GM18517 (cell line): ENCODE measurements at regions not wholly inside any gene's neighbourhood (a gene's known extent, or its start where the extent isn't known, plus 50 kb on each side); places are given as distances from the start of the nearest gene placed in this dataset.

ENCODE experiments used
- ATAC-seq: cut with Tn5 transposase; IDR thresholded peaks from one replicate; pipeline ENCODE4 v1.9.1; 2021; ENCODE audit warnings: mild to moderate bottlenecking, moderate library complexity; ENCODE audit not compliant: unreplicated experiment

DNA sequence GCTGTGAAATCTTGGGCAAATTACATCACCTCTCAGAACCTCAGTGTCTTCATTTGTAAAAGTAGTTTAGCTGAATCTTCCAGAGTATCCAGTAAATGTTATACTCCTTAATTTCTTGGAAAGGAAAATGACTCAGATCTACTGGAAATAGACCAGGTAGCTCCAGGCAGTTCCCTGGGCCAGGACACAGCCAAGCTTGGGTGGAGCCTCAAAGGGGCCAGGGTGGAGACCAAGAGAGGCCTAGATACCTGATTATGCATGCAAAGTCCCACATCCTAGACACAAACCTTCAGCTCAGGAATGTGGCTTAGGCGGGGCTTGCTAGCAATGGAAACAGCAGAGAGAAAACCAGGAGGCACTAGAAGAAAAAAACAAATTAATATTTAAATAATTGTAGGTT is 272.8 kb downstream of the MAFB start:
- ATAC-seq, result no peak

DNA sequence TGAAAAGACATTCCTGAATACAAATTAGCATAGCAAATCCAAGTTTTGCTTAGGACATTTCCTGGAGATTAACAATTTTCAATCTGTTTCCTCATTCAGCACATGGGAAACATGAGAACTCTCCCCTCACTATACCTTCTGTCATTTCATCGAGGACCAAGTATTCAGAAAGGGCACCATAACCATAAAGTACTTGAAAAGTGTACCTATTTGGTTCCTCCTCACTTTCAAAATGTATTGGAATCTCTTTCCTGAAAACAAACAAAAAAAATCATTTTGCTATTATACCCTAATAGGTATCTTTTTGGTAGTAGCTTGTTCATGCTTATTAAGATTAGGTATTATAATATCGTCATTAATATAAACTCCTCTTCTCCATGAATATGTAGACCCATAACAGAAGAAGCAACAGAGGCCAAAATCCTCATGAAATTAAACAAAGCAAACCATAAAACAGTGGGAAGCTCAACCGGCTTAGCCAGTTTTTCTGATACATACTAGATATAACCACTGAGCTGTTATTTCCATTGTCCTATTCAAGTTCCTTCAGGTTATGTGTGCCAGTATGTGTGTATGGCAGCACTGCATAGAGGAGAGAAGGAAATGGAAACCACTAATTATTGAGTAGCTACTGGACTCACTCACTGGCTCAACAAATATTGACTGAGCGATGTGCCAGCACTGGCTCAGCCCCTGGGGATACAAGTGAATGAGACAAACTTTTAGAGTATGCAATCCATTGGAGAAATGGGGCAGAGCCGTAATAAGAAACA is 274.0 kb downstream of the MAFB start:
- ATAC-seq, result no peak

DNA sequence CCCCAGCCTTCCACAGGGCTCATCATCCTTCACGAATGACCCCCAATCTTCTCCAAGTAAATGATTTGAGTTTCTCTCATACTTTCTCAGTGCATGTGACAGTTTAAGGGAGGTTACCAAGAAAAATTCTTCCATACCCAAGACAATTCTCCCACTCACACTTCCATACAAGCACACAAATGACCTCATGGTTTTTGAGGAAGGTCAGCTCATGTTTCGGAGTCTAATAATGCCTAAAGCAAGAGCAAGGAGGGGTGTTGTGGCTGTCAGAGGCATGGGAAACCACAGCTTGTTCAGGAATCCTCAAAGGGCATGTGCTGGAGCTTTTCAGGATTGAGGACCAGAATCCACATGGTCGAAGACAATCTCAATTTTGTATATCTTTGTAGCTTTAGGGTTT is 279.0 kb downstream of the MAFB start:
- ATAC-seq, result no peak

DNA sequence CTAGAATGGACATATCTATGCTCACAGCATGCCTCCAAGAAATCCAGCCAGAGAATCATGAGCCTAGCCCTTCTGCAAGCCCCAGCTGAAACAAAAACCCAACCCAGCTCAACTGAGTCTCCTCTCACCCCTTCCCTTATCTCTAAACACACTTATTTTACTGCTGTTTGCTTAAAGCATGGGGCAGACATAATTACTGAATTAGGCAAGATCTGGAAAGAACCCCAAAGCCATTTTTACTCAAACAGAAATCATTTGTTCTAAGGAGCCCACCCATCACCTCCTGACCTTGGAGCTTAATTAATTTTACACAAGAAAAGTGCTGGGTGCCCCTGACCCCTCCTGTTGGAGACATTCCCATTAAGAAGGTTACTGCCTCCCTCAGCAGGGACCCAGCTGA is 291.6 kb downstream of the MAFB start:
- no peak for ATAC-seq

DNA sequence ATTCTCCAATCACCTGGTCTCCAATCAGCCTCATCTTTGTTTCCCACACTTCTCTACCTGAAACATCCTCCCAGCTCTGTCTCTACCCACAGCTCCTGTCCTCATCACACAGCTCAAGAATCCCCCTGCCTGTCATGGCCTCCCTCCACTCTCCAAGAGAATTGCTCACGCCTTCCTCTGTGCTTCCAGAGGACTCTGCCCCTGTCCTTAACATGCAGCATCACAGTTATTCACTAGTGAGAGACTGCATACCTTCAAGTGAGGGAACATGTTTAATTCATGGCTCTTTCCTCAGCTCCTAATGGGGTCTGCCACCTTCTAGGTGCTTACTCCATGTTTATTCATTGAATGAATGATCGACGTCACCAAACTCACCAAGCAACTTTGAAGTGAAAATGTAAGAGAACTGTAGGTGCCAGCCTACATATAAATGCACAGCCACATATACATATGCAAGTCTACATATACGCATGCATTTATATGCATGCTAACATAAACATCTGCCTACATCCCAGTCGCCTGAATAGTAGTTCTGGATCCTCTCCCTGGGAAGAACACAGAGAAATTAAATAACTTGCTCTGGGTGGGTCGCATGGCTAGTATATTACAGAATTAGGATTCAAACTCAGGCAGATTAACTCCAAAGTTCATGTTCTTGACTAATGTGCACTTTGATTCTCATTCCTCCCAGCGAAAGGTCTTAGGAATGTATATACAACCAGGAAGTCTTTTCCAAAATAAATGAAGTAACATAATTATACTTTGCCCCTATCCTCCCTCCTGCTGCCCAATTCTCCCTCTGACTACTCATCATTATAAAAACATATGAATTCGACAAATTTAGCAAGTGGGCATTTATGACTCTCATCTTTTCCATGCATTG is 295.6 kb downstream of the MAFB start:
- ATAC-seq, result no peak

DNA sequence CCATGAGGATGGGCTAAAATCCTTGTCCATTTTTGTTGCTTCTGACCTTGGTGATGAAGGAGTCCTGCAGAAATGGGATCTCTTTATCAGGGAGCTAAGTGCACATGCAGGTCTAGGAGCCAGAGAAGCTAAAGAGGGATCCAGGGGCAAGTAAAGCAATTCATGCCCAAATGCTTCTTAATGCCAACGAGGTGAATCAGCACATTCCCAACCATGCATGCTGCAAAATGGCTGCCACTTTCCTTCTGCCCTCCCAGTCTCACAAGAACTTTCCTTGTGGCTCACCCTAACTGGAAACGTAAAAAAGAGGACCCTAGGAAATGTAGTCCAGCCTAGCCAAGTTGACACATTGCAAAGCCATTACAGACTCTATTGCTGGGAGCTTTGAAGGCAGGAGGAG is 298.4 kb downstream of the MAFB start:
- ATAC-seq, result no peak

DNA sequence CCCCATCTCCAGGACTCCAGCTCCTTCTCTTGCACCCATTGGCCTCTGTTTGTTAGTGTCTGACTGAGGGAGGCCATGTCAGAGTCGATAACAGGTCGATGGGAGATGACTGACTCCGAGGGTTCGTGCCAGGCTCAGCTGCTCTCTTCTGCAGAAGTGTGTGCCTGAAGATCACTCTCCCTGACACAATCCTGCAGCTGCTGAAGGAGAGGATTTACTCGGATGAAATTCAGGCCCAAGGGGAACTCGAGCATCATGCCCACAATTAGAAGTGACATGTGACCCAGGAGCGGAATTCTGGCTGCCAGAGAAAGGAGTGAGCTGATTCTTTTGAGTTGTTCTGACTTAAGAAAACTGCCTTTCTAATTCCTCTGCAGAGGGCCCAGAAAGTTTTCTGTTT is 318.2 kb downstream of the MAFB start:
- no peak for ATAC-seq

DNA sequence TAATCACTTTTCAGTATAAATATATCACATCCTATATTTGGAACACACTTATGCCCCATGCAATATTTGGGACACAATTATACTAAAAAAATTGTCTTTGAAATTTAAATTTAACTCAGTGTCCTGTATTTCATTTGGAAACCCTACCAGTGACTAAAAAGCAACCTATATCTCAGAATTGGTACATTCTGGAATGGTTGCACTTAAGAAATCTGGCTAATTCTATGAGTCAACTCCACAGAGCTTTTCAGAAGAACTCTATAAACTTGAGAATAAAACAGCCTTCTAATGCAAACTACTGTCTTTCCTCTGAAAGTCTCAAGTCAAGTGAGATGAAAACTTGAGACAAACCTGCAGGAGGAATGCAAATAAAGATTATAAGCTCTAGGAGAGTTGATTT is 320.2 kb downstream of the MAFB start:
- no peak for ATAC-seq

DNA sequence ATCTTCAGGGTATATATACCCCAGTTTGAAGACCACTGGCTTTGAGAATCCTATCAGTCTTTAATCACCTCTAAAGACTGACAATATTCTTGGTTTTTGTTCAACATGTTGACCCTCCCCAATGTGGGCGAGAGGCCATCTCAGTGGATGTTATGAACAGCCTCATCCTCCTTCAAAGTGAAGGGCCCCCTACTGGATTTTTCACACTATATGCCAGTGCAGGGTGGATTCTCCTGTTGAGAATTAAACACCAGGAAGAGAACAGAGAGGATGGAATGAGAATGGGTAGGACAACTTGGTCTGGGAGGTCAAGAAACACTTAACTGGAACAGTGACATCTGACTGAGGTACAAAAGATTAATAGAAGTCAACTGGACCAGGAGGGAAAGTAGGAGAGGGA is 327.1 kb downstream of the MAFB start:
- ATAC-seq, result no peak

DNA sequence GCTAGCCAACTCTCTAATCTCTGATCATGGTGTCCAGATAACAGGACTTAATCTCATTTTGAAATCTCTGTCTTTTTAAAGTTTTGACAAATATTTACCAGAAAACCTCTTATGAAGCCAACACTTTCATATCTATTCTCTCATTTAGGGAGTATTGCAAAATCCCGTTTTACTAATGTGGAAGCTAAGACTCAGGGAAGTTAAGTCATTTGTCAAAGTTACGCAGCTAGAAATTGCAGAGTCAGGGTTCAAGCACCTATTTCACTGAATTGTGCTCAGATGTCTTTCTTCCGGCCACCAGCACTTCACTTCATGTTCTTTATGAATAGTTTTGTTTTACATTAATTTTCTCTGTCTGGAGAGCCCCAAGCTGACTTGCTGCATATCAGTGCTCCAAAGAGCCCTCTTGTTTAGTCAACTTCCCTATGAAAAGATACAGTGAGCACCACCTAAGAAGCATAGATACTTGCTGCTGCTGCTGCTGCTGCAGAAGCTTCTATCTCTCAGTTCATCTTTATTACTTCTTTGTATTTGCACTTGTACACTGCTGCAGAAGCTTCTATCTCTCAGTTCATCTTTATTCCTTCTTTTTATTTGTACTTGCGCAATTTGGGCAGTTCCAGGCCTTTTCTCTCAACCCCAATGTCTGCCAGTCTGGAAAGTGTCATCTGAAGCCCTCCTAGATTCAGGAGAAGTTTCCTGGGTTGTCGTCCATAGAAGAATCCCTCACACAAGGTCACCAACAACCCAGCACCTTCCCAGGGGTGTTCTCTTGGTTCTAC is 329.7 kb downstream of the MAFB start:
- no peak for ATAC-seq

DNA sequence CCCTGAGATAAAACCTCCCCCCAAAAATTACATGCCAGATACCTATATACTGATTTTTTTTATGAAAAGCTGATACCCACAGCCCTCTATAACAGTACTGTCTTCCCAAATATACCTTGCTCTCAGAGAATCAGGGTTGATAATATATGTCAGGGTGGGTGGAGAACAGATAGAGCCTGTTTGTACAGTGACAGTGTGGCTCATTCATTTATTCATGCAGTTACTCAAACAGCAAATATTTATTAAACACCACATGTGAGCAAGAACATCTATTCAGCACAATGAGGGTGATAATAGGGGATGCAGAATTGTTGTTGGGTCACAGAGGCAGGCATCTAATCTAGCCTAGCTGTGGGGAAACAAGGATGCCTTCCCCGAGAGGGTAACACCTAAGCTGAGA is 334.2 kb downstream of the MAFB start:
- no peak for ATAC-seq

DNA sequence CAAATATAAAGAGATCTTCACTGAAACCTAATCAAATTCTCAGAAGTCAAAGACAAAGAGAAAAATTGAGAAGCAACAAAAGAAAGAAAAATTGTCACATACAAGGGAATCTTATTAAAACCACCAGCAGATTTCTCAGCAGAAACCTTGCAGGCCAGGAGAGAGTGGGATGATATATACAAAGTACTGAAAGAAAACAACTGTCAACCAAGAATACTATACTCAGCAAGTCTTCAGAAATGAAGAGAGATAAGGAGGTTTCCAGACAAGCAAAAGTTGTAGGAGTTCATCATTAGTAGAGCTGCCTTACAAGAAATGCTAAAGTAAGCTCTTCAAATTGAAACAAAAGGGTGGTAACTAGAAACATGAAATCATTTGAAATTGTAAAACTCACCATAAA is 345.6 kb downstream of the MAFB start:
- ATAC-seq, result no peak

DNA sequence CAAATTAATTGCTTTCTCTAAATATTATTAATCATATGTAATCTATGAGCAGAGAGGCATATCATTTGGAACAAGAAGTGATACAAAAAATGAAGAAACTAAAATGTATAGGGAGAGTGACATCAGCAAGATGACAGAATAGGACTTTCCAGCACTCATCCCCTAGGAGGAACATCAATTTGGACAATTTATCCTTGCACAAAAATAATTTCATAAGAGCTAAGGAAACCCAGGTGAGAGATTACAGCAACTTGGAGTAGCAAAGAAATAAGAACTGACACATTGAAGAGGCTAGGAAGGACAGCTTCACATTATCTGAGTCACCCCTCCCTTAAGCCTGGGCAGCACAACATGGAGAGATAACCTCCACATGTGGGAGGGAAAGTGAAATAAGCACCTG is 347.5 kb downstream of the MAFB start:
- no peak for ATAC-seq

DNA sequence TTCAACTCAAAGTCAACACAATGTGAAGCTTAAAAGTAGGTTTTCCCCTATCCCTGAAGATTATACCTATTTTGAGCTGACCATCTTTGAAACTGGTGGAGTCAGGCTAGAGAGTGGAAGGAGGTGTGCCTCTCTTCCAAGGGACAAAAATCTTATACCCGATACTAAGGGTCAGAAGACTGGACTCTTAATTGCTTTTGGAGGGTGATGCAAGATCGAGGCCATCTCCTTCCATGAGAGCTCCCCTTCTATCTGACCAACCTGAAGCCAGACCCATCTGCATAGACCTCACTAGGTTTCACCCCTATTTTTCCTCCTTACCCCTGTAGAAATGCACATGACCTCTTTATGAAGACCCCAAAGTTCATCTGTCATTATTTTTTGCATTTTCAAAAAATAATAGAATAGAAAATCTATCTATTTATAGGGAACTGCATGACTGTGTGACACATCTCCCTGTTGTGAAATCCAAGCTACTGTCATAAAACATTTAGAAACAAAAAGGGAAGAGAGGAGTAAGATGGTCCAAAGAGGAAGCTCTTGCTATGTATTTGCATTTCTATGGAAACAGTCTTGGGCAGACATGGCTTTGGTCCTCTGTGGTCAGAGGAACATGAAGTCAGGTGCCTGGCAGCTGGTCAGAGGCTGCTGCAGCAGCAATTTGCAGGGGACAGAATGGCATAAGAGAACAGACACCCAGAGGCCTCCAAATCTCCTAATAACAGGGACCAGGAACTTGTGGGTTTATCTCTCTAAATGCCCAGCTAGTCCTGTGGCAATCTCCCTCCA is 349.2 kb downstream of the MAFB start:
- ATAC-seq, result no peak

DNA sequence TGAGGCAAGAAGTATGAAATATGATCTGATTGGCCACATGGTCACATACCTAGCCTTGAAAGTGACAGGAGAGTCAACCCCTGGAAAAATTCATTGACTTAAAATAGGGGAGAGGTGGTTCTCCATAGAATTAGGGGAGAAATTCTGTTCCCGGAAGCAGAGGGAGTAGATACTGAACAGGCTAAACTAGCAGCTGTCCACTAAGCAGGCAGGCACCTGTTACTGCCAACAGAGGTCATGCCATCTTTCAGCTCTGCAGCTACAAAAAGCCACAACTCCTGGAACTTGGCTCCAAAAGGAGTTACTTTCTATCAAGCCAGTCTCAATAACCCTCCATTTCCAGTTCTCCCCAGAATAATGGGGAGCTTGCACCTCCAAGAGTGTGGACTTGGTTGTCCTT is 352.5 kb downstream of the MAFB start:
- no peak for ATAC-seq

DNA sequence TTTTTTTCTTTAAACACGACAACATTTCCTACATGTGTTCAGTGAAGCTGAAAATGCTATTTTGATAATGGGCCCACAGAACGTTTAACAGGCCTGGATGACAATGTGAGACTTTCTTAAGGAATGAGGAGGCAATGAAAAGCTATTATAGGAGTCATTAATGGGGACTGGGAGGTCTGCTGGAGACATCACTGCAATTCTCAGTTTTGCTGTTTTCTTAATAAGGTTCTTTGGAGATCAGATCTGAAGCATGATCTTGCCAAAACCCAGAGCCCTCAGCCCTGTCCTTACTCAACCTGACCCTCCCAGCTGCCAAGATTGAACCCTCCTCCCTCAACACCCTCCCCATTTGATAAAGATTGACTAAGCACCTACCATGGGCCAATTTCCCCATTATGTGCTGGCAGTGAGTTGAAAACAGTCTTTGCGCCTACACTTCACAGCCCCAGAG is 353.1 kb downstream of the MAFB start:
- no peak for ATAC-seq

DNA sequence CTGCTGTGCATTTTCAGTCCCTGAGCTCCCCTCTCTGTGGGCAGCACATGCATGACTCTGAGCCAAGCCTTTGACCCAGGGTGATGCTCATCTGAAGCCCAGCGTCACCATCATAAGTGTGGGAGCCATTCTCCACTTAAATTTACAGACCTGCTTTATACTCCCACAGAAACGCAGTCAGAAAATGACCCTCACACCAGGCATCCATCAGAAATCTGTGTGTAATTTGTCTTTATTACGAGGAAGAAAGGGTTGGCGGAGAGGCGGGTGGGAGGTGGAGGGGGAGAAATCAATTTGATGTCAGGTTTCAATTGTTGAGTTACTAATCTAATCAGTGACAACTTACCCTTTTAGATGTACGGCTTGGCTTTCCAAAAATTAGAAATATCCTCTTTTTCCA is 353.6 kb downstream of the MAFB start:
- no peak for ATAC-seq

DNA sequence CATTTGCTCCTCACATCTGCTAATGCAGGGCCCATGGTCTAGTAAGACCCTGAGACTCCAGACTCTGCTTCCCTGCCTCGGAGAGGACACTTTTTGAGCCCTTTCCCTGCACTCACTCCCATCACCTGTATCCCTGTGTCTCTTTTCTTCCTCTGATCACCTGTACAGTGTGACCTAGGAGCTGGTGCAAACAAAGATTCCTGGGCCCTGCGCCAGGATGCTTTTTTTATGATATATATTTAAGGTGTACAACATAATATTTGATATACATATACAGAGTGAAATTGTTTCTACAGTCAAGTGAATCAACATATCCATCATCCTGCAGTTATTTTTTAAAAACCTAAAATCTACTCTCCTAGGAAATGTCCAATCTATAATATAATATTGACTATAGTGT is 355.4 kb downstream of the MAFB start:
- ATAC-seq, result no peak

DNA sequence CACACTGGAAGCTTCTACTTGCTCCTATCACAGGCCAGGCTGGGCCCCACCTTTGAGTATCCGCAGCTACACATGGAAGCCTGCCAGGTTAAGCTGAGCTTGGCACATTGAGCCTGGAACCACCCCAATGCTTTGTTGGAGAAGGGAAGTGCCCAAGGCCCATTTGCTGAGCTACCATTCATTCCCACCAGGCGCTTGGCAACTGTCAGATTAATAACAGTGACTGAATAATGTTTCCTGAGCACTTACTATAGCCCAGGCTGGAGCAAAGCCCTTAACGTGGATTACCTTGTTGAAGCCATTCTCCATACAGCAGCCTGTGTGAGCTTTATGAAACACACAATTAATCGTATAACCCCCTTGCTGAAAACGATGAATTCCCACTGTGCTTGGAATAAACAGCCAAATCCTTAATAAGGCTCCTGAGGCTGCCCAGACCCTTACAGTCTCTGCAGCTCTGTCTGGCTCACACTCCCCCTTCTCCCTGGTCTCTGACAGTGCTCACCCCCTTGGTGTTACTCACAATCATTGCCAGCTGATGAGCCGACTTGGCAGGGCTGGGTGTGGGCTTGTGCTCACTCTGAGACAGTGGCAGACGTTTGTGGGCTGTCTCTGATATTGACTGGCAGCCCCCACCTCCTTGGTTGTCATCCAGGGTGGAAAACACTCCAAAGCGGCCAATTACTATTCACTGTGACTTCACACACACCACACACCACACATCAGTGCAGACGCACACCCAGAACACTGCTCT is 357.1 kb downstream of the MAFB start:
- no peak for ATAC-seq

DNA sequence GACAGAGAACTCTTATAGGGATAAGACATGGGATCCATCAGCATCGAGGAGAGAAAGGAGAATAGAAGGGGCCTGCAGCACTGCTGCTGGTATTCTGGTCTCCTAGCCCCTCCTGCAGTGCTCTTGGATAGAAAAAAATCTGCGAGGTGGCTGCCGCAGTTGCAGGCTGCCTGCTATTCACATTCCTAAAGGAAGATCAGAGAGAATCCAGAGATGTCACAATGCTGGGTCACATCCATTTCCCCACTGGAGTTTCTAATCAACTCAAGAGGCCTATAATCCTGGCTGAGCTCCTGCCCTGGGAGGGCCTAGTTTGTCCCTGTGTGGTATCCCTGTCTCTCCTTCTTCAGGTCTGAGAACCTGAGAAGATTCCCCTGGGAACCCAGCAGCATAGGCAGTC is 357.8 kb downstream of the MAFB start:
- ATAC-seq, result no peak
